ENCODE measurements at regions not wholly inside any gene's neighbourhood (a gene's known extent, or its start where the extent isn't known, plus 50 kb on each side); places are given as distances from the start of the nearest gene placed in this dataset.

GRCh38 chr22:49577168-49578060 lies 250.3 kb downstream of the BRD1 start:
- Histone ChIP-seq H3K79me2 (ENCODE audit: low read length) (no peaks in the 10 kb centered on the region), H3K27me3 (ENCODE audit: low read length) (peaks cover 48% of the 10 kb centered on the region), H3K36me3 (ENCODE audit: low read depth, low read length) (no peaks in the 10 kb centered on the region), H3K4me3 (ENCODE audit: low read length) (no peak overlapping the region), H2AFZ (ENCODE audit: low read length) (no peak overlapping the region), H3K4me1 (ENCODE audit: insufficient read depth, low read length) (no peaks in the 10 kb centered on the region), H3K9me2 (replicated peaks; ENCODE audit: low read length) (no peaks in the 10 kb centered on the region), H3K4me2 (ENCODE audit: low read length) (no peak overlapping the region), H3F3A (ENCODE audit: low read length, unreplicated experiment) (no peaks in the 10 kb centered on the region), H3K9ac (ENCODE audit: low read length) (no peak overlapping the region), H3K9me3 (ENCODE audit: low read length) (no peaks in the 10 kb centered on the region), H3K27ac (ENCODE audit: low read length) (no peak overlapping the region), H4K20me1 (ENCODE audit: low read length) (no peaks in the 10 kb centered on the region)
- ChIA-PET CTCF (no interaction called here), POLR2A (ENCODE audit: unreplicated experiment) (no interaction called here)
- TF ChIP-seq EZH2phosphoT487 (IDR thresholded peaks at IDR 0.05; ENCODE audit: borderline replicate concordance, low read length), result no peak
- TF ChIP-seq EZH2 (IDR thresholded peaks at IDR 0.05; ENCODE audit: low read length, unreplicated experiment), result no peak
- no peak for TF ChIP-seq CTCF (conservative IDR thresholded peaks at IDR 0.05; ENCODE audit: low read depth, low read length)
- DNase-seq (no peak), ATAC-seq (no peak)
- BruUV-seq (replicated peaks), result no TSS peak
- intact Hi-C loops (cut with micrococcal nuclease), result no loop called here

- no peak overlapping the region for H3K4me3 ChIP-seq (ENCODE audit: low read length)
- H3K36me3 ChIP-seq (ENCODE audit: low read depth, low read length), result no peaks in the 10 kb centered on the region
- CTCF ChIA-PET, result no interaction called here
Observed at GRCh38 chr22:49576241-49577141, 251.2 kb downstream of the BRD1 start.

GRCh38 chr22:49575703-49576081 lies 252.0 kb downstream of the BRD1 start:
- POLR2A ChIA-PET (ENCODE audit: unreplicated experiment), result no interaction called here
- CTCF ChIA-PET, result no interaction called here
- Histone ChIP-seq H3K9me3 (ENCODE audit: low read length) (no peaks in the 10 kb centered on the region), H3K9me2 (replicated peaks; ENCODE audit: low read length) (no peaks in the 10 kb centered on the region), H3K4me3 (ENCODE audit: low read length) (no peak overlapping the region), H3K9ac (ENCODE audit: low read length) (no peak overlapping the region), H3K36me3 (ENCODE audit: low read depth, low read length) (no peaks in the 10 kb centered on the region), H3K27ac (ENCODE audit: low read length) (no peak overlapping the region), H3K4me1 (ENCODE audit: insufficient read depth, low read length) (no peaks in the 10 kb centered on the region), H3K79me2 (ENCODE audit: low read length) (no peaks in the 10 kb centered on the region), H3F3A (ENCODE audit: low read length, unreplicated experiment) (no peaks in the 10 kb centered on the region), H3K4me2 (ENCODE audit: low read length) (no peak overlapping the region), H3K27me3 (ENCODE audit: low read length) (peaks cover 45% of the 10 kb centered on the region), H4K20me1 (ENCODE audit: low read length) (no peaks in the 10 kb centered on the region), H2AFZ (ENCODE audit: low read length) (no peak overlapping the region)
- DNase-seq, result no peak
- TF ChIP-seq EZH2 (IDR thresholded peaks at IDR 0.05; ENCODE audit: low read length, unreplicated experiment) (no peak), EZH2phosphoT487 (IDR thresholded peaks at IDR 0.05; ENCODE audit: borderline replicate concordance, low read length) (no peak), CTCF (conservative IDR thresholded peaks at IDR 0.05; ENCODE audit: low read depth, low read length) (no peak)
- intact Hi-C loops (cut with micrococcal nuclease), result no loop called here
- BruUV-seq (replicated peaks), result no TSS peak
- ATAC-seq, result no peak

More at GRCh38 chr22:49576241-49577141, 251.2 kb downstream of the BRD1 start:
- Histone ChIP-seq H3K9me3 (ENCODE audit: low read length) (no peaks in the 10 kb centered on the region), H3K9ac (ENCODE audit: low read length) (no peak overlapping the region), H3K4me2 (ENCODE audit: low read length) (no peak overlapping the region), H3K27me3 (ENCODE audit: low read length) (peaks cover 44% of the 10 kb centered on the region), H4K20me1 (ENCODE audit: low read length) (no peaks in the 10 kb centered on the region), H3K9me2 (replicated peaks; ENCODE audit: low read length) (no peaks in the 10 kb centered on the region), H3F3A (ENCODE audit: low read length, unreplicated experiment) (no peaks in the 10 kb centered on the region), H2AFZ (ENCODE audit: low read length) (no peak overlapping the region), H3K4me1 (ENCODE audit: insufficient read depth, low read length) (no peaks in the 10 kb centered on the region), H3K79me2 (ENCODE audit: low read length) (no peaks in the 10 kb centered on the region), H3K27ac (ENCODE audit: low read length) (no peak overlapping the region)
- DNase-seq, result no peak
- BruUV-seq (replicated peaks), result no TSS peak
- intact Hi-C loops (cut with micrococcal nuclease), result no loop called here
- POLR2A ChIA-PET (ENCODE audit: unreplicated experiment), result no interaction called here
- TF ChIP-seq EZH2 (IDR thresholded peaks at IDR 0.05; ENCODE audit: low read length, unreplicated experiment), result no peak
- no peak for TF ChIP-seq EZH2phosphoT487 (IDR thresholded peaks at IDR 0.05; ENCODE audit: borderline replicate concordance, low read length)
- no peak for ATAC-seq

Measured in PC-3 (cell line).